Suprapubic skin (tissue), 4 donors: ENCODE measurements at regions not wholly inside any gene's neighbourhood (a gene's known extent, or its start where the extent isn't known, plus 50 kb on each side); places are given as distances from the start of the nearest gene placed in this dataset.

Experiments
- DNase-seq, 2 donors: peaks; one replicate each; pipeline ENCODE4 v3.0.0-alpha.2; 2019; ENCODE audit warnings: low spot score in 2 of 2
- H3K27ac ChIP-seq: fragments of 200-600 bp; sonication (generic); one replicate; pipeline ENCODE4 v1.5.1; 2019
- H3K27me3 ChIP-seq: fragments of 200-600 bp; sonication (generic); one replicate; pipeline ENCODE4 v1.5.1; 2019
- H3K36me3 ChIP-seq: fragments of 200-600 bp; sonication (generic); one replicate; pipeline ENCODE4 v1.5.1; 2019
- H3K4me1 ChIP-seq: fragments of 200-600 bp; sonication (generic); one replicate; pipeline ENCODE4 v1.5.1; 2019
- H3K4me3 ChIP-seq: fragments of 200-600 bp; sonication (generic); one replicate; pipeline ENCODE4 v1.5.1; 2019; ENCODE audit warnings: mild to moderate bottlenecking
- H3K9me3 ChIP-seq: fragments of 200-600 bp; sonication (generic); one replicate; pipeline ENCODE4 v1.5.1; 2019
- EP300 ChIP-seq: sonication (generic); formaldehyde crosslinking; IDR thresholded peaks from one replicate; pipeline ENCODE4 v1.6.1; 2017; ENCODE audit warnings: antibody characterized with exemption
- POLR2A ChIP-seq, 2 donors: fragments of 450-650 bp; IDR thresholded peaks; one replicate each; pipeline ENCODE4 v1.6.1; 2017; ENCODE audit warnings: antibody characterized with exemption in 2 of 2, mild to moderate bottlenecking in 2 of 2, moderate library complexity in 2 of 2
- POLR2AphosphoS5 ChIP-seq, 3 donors: sonication (generic); formaldehyde crosslinking; IDR thresholded peaks; one replicate each; pipeline ENCODE4 v1.6.1; 2017; ENCODE audit warnings: antibody characterized with exemption in 3 of 3
- WGBS: methylation state at CpG from one replicate; pipeline ENCODE4 v1.1.5; 2018; 5-methylcytosine and 5-hydroxymethylcytosine counted together
- TF ChIP-seq, protein P1 (sequence below), 2 donors: fragments of 200-600 bp in 1 of 2; fragments of 450-650 bp in 1 of 2; sonication (generic) in 1 of 2; IDR thresholded peaks; one replicate each; pipeline ENCODE4 v1.5.1; 2016 to 2019; ENCODE audit warnings: antibody characterized with exemption in 2 of 2, mild to moderate bottlenecking in 1 of 2, moderate library complexity in 1 of 2

DNA sequence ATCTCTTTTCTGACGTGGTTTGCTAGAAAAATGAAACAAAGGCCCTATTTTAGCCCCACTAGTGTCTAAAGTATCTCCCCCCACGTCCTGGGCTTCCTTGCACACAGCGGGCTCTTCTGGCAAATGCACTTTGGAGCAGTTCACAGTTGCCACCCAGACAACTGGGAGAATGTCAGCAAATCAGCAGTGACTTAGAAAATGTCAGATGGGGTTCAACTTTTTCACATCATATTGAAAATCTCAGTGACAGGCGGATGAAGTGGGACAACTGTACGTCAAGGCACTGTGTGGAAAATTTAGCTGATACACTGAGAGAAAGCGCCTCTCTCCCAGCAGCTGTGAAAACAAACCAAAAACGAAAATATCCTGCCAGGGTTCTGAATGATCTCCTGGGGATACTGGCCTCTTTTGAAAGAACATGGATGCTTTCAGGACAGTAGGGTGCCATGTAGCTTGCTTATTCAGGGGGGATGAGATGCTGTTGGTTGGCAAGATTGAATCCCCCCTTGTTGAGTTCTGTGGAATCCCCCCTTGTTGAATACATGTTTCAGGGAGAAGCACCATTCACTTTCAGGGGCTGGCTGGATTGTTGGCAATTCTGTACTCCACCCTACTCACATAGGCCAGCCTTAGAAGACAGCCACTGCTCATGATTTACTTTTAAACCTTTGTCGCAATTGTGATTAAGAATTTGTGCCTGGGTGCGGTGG is 372.8 kb upstream of the CELF2 start:
- WGBS = 63% methylated on average over 9 of the region's 9 CpGs
- Histone ChIP-seq H3K9me3 (no peaks in the 10 kb centered on the region), H3K27ac (no peak overlapping the region), H3K4me1 (no peaks in the 10 kb centered on the region), H3K27me3 (no peaks in the 10 kb centered on the region), H3K36me3 (no peaks in the 10 kb centered on the region), H3K4me3 (no peak overlapping the region)
- TF ChIP-seq, protein P1, sequence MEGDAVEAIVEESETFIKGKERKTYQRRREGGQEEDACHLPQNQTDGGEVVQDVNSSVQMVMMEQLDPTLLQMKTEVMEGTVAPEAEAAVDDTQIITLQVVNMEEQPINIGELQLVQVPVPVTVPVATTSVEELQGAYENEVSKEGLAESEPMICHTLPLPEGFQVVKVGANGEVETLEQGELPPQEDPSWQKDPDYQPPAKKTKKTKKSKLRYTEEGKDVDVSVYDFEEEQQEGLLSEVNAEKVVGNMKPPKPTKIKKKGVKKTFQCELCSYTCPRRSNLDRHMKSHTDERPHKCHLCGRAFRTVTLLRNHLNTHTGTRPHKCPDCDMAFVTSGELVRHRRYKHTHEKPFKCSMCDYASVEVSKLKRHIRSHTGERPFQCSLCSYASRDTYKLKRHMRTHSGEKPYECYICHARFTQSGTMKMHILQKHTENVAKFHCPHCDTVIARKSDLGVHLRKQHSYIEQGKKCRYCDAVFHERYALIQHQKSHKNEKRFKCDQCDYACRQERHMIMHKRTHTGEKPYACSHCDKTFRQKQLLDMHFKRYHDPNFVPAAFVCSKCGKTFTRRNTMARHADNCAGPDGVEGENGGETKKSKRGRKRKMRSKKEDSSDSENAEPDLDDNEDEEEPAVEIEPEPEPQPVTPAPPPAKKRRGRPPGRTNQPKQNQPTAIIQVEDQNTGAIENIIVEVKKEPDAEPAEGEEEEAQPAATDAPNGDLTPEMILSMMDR (IDR thresholded peaks at IDR 0.05) = no peak
- TF ChIP-seq POLR2AphosphoS5 (IDR thresholded peaks at IDR 0.05) = no peak
- TF ChIP-seq POLR2A (IDR thresholded peaks at IDR 0.05) = no peak
- no peak for TF ChIP-seq EP300
- DNase-seq = no peak

DNA sequence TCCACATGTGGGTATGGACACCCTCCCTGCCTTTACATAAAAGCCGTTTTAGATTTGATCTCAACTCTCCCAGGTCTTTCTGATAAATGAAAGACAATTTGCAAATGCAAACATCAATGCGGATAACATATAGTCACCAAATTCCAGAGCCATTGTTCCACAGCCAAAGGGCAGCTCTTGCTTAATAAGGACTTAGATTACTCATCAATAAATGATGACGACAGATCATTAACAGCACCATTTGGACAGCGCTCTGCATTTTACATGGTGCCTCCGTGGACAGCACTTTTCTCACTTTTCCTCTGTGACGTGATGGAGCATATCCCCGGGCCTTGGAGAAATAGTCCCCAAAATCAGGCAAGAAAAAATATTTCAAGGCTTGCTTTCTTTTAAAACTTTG is 370.3 kb upstream of the CELF2 start:
- Histone ChIP-seq H3K36me3 (no peaks in the 10 kb centered on the region), H3K27me3 (no peaks in the 10 kb centered on the region), H3K4me3 (no peak overlapping the region), H3K27ac (no peak overlapping the region), H3K4me1 (no peaks in the 10 kb centered on the region), H3K9me3 (no peaks in the 10 kb centered on the region)
- WGBS = 88% methylated on average over 7 of the region's 7 CpGs
- DNase-seq = no peak
- TF ChIP-seq, protein P1 (IDR thresholded peaks at IDR 0.05) = no peak
- TF ChIP-seq EP300 (no peak), POLR2A (IDR thresholded peaks at IDR 0.05) (no peak), POLR2AphosphoS5 (IDR thresholded peaks at IDR 0.05) (no peak)

DNA sequence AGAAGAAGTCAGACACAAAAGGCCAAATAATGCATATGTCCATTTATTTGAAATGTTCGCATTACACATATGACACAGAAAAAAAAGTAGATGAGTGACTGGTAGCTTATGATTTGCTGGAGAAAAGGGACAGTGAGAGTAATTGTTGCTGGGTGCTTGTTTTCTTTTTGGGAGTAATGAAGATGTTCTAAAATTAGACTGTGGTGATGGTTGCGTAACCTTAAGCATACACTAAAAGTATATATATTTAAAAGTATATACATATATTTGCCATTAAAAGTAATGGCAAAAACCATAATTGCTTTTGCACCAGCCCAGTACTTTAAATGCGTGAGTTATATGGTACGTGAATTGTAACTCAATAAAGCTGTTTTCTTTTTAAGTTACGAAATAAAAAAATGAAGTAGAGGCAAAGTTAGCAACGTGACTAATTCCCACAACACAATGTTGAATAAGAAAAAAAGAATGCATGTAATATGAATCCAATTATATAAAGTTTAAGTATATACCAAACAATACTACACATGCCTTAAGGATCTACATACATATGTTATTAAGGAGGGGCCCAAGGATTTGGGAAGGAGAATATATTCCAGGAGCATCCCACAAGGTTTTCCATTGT is 360.4 kb upstream of the CELF2 start:
- Histone ChIP-seq H3K27me3 (no peaks in the 10 kb centered on the region), H3K36me3 (no peaks in the 10 kb centered on the region), H3K4me1 (peaks cover 5% of the 10 kb centered on the region), H3K4me3 (no peak overlapping the region), H3K27ac (no peak overlapping the region), H3K9me3 (no peaks in the 10 kb centered on the region)
- DNase-seq = no peak
- TF ChIP-seq EP300 (no peak), POLR2A (IDR thresholded peaks at IDR 0.05) (no peak)
- WGBS = 85% methylated on average over 6 of the region's 6 CpGs

DNA sequence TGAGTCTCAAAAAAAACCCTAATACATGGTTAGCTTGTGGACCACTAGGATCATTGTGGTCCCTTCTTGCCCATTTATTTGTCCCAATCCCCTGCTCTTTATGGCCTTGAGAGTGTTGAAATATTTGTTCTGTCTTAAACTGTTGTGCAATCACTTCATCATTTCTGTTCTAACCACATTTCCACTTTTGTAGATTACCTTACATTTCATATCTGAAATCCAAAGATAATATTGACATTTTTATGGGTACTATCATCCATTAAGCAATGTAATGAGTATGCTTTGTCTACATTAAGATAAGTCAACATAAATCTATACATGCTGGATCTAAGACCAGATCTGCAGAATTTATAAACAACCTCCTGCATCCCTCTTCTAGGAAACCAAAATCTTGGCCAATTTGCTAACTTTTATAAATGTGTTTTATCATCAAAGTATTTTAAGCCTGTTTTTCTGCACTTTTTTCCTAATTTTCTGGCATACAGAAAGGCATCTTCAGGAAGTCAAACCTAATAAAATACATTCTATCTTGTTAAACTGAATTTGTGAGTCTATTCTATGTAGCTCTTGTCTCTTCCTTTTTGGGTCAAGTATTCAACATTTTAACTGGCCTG is 359.4 kb upstream of the CELF2 start:
- H3K36me3 ChIP-seq = no peaks in the 10 kb centered on the region
- H3K4me3 ChIP-seq = no peak overlapping the region
- no peaks in the 10 kb centered on the region for H3K9me3 ChIP-seq
- H3K27me3 ChIP-seq = no peaks in the 10 kb centered on the region
- peaks cover 5% of the 10 kb centered on the region for H3K4me1 ChIP-seq
- no peak overlapping the region for H3K27ac ChIP-seq
- TF ChIP-seq, protein P1 (IDR thresholded peaks at IDR 0.05) = no peak
- TF ChIP-seq EP300 = no peak
- TF ChIP-seq POLR2AphosphoS5 (IDR thresholded peaks at IDR 0.05) = no peak
- no peak for TF ChIP-seq POLR2A (IDR thresholded peaks at IDR 0.05)
- DNase-seq = no peak

DNA sequence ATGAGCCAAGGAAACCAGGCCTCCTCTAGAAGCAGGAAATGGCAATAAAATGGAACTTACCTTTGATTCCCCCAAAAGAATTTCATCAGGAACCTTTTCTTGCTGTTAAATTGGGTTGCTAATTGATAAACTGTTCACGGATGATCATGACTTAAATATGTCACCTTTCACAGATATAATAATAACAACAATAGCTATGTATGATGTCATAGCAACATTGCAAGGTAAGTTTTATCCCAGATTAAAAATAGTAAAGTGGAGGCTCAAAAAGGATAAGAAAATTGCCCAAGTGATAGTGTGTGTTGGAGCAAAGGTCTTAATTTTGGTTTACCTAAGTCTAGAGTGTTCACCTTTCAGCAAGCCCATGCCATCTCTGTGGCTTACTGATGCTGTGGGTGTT is 357.6 kb upstream of the CELF2 start:
- Histone ChIP-seq H3K4me3 (no peak overlapping the region), H3K27ac (no peak overlapping the region), H3K27me3 (no peaks in the 10 kb centered on the region), H3K4me1 (peaks cover 5% of the 10 kb centered on the region), H3K36me3 (no peaks in the 10 kb centered on the region), H3K9me3 (no peaks in the 10 kb centered on the region)
- 90% methylated on average over 1 of the region's 1 CpG for WGBS
- TF ChIP-seq, protein P1 (IDR thresholded peaks at IDR 0.05) = no peak
- no peak for TF ChIP-seq POLR2A (IDR thresholded peaks at IDR 0.05)
- no peak for TF ChIP-seq EP300
- TF ChIP-seq POLR2AphosphoS5 (IDR thresholded peaks at IDR 0.05) = no peak
- DNase-seq = no peak
